Muscle of back (tissue), 3 donors: ENCODE measurements at regions not wholly inside any gene's neighbourhood (a gene's known extent, or its start where the extent isn't known, plus 50 kb on each side); places are given as distances from the start of the nearest gene placed in this dataset.
A peak's percentile ranks its signal among the peaks of the same experiment; 100 is the strongest.

Experiments used
- DNase-seq, 3 donors: peaks; one replicate each; pipeline versions ENCODE4 v3.0.0 to v3.0.0-alpha.2; 2013

- peak in 1 of 3 donors; percentile 61 for DNase-seq
These were observed 65.1 kb upstream of the NCOR2 start for GRCh38 chr12:124632519-124632984.

- no peak for DNase-seq
These were observed 64.4 kb upstream of the NCOR2 start for GRCh38 chr12:124631681-124632256.

GRCh38 chr12:124630791-124631313 lies 63.4 kb upstream of the NCOR2 start:
- DNase-seq, result no peak

- peak in 2 of 3 donors; percentile 60 to 76 for DNase-seq
These were observed 62.5 kb upstream of the NCOR2 start for GRCh38 chr12:124629789-124630480.

- DNase-seq, result no peak
These were observed 61.7 kb upstream of the NCOR2 start for GRCh38 chr12:124629117-124629516.

GRCh38 chr12:124627956-124628355 lies 60.5 kb upstream of the NCOR2 start:
- DNase-seq, result no peak

GRCh38 chr12:124626971-124627411 lies 59.6 kb upstream of the NCOR2 start:
- peak; percentile 70 to 96 (median 91) for DNase-seq

- peak; percentile 56 to 85 (median 69) for DNase-seq
These were observed 58.7 kb upstream of the NCOR2 start for GRCh38 chr12:124625867-124626675.

- DNase-seq, result no peak
These were observed 57.4 kb upstream of the NCOR2 start for GRCh38 chr12:124624823-124625222.

GRCh38 chr12:124623344-124624035 lies 56.1 kb upstream of the NCOR2 start:
- no peak for DNase-seq

GRCh38 chr12:124622764-124623163 lies 55.4 kb upstream of the NCOR2 start:
- no peak for DNase-seq

GRCh38 chr12:124622331-124622730 lies 54.9 kb upstream of the NCOR2 start:
- no peak for DNase-seq

- DNase-seq, result peak in 2 of 3 donors; percentile 91 to 94
These were observed 53.9 kb upstream of the NCOR2 start for GRCh38 chr12:124621296-124621660.

- peak in 1 of 3 donors; percentile 62 for DNase-seq
These were observed 53.3 kb upstream of the NCOR2 start for GRCh38 chr12:124620606-124621295.

GRCh38 chr12:124618291-124618902 lies 51.0 kb upstream of the NCOR2 start:
- no peak for DNase-seq

- no peak for DNase-seq
These were observed 50.2 kb upstream of the NCOR2 start for GRCh38 chr12:124617615-124618014.
